Effector memory CD8-positive, alpha-beta T cell (primary cell): ENCODE measurements at regions not wholly inside any gene's neighbourhood (a gene's known extent, or its start where the extent isn't known, plus 50 kb on each side); places are given as distances from the start of the nearest gene placed in this dataset.
"Not testable (repeated sequence)": the region's sequence is repeated elsewhere in the genome, so short reads cannot be mapped to it uniquely, and the experiment has no call there.

Experiments used
- ATAC-seq: fragments of 150-1000 bp; cut with Tn5 transposase; replicated peaks from 2 replicates; pipeline ENCODE4 v1.10.0; 2021; ENCODE audit warnings: mild to moderate bottlenecking, moderate library complexity
- DNase-seq, 3 experiments: peaks; one replicate each; pipeline ENCODE4 v3.0.0; 2021
- H3K27ac Mint-ChIP-seq, 2 donors: one replicate each; pipeline ENCODE4 v1.8.0; 2022; ENCODE audit warnings: mild to moderate bottlenecking in 2 of 2, mixed read lengths in 2 of 2, moderate library complexity in 2 of 2
- H3K27me3 Mint-ChIP-seq, 2 donors: one replicate each; pipeline ENCODE4 v1.8.0; 2022; ENCODE audit warnings: mixed read lengths in 2 of 2
- H3K36me3 Mint-ChIP-seq: one replicate; pipeline ENCODE4 v1.8.0; 2022; ENCODE audit warnings: mild to moderate bottlenecking, moderate library complexity, mixed read lengths; ENCODE audit not compliant: insufficient read depth
- H3K4me1 Mint-ChIP-seq, 2 donors: one replicate each; pipeline ENCODE4 v1.8.0; 2022; ENCODE audit warnings: low read depth in 2 of 2, mixed read lengths in 2 of 2
- H3K4me3 Mint-ChIP-seq, 2 donors: one replicate each; pipeline ENCODE4 v1.8.0; 2022; ENCODE audit warnings: mild to moderate bottlenecking in 2 of 2, mixed read lengths in 2 of 2, moderate library complexity in 2 of 2
- H3K9me3 Mint-ChIP-seq, 2 donors: one replicate each; pipeline ENCODE4 v1.8.0; 2022; ENCODE audit warnings: mixed read lengths in 2 of 2

- DNase-seq: no peak
- no peak for ATAC-seq
- Mint-ChIP-seq H3K36me3 (peaks cover 3% of the 10 kb centered on the region), H3K9me3 (no peaks in the 10 kb centered on the region), H3K4me3 (no peak overlapping the region), H3K27me3 (no peaks in the 10 kb centered on the region), H3K4me1 (peaks cover 4 to 12% of the 10 kb centered on the region in 2 donors), H3K27ac (no peak overlapping the region)
Observed at GRCh38 chr16:29311461-29312344, 94.8 kb downstream of the NPIPB11 start.

DNA sequence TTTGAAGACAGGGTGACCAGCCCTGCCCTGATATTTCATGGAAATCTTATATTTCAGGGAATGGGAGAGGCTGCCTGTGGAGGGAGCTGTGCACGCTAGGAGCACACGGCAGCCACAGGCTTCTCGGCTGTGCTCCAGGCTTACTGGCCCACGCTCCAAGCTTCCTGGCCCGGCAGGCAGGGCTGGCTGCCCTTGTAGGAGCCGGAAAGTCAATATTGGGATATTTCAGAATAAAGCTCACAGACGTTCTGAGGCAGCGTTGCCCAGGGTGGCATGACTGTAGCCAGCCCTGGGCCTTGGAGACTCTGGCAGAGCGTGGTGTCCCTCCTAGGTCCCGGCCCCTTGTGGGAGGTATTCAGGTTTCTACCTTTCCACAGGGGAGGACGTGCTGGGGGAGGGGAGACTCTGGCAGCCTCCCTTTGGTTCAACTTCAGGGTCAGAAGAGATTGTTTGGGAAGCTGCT, 95.6 kb downstream of the NPIPB11 start:
- ATAC-seq: no peak
- no peak overlapping the region for H3K4me3 Mint-ChIP-seq
- no peak for DNase-seq

GRCh38 chr16:29310243-29310642, 96.3 kb downstream of the NPIPB11 start:
- not testable (repeated sequence) for H3K4me1 Mint-ChIP-seq, H3K36me3 Mint-ChIP-seq, H3K4me3 Mint-ChIP-seq, H3K27me3 Mint-ChIP-seq, ATAC-seq, DNase-seq, H3K9me3 Mint-ChIP-seq
- peak overlapping the region in 1 of 2 donors; percentile 57 for H3K27ac Mint-ChIP-seq

More for the DNA sequence above, 95.6 kb downstream of the NPIPB11 start:
- H3K27me3 Mint-ChIP-seq: no peaks in the 10 kb centered on the region
- H3K9me3 Mint-ChIP-seq: no peaks in the 10 kb centered on the region
- no peak overlapping the region for H3K27ac Mint-ChIP-seq
- H3K36me3 Mint-ChIP-seq: peaks cover 3% of the 10 kb centered on the region
- peaks cover 4 to 8% of the 10 kb centered on the region in 2 donors for H3K4me1 Mint-ChIP-seq

DNA sequence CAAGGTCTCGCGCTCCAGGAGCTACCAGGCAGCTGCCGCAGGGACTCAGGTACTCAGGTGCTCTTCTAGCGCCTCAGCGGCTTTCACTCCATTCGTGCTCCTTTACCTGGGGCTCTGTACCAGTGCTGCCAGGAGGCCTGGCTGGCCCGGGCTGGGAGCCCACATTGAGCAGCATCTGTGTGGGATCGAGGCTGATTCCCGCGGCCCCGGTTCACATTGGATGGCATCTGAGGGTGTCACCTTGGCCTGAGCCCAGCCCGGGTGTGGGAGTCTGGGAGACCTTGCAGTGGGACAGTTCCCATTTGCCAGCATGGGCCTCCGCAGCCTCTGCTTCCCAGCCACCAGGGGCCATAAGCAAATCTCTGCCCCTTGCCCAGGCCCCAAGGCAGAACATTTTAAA, 96.9 kb downstream of the NPIPB11 start:
- H3K27ac Mint-ChIP-seq, H3K36me3 Mint-ChIP-seq, H3K27me3 Mint-ChIP-seq, ATAC-seq, H3K9me3 Mint-ChIP-seq, DNase-seq, H3K4me3 Mint-ChIP-seq, H3K4me1 Mint-ChIP-seq: not testable (repeated sequence)

GRCh38 chr16:29308644-29309546, 97.6 kb downstream of the NPIPB11 start:
- H3K27ac Mint-ChIP-seq: no peak overlapping the region
- H3K36me3 Mint-ChIP-seq: peaks cover 3% of the 10 kb centered on the region
- DNase-seq (no peak), ATAC-seq (no peak)
- no peak overlapping the region for H3K4me3 Mint-ChIP-seq
- no peaks in the 10 kb centered on the region for H3K9me3 Mint-ChIP-seq
- no peaks in the 10 kb centered on the region for H3K27me3 Mint-ChIP-seq
- H3K4me1 Mint-ChIP-seq: peaks cover 4 to 8% of the 10 kb centered on the region in 2 donors

DNA sequence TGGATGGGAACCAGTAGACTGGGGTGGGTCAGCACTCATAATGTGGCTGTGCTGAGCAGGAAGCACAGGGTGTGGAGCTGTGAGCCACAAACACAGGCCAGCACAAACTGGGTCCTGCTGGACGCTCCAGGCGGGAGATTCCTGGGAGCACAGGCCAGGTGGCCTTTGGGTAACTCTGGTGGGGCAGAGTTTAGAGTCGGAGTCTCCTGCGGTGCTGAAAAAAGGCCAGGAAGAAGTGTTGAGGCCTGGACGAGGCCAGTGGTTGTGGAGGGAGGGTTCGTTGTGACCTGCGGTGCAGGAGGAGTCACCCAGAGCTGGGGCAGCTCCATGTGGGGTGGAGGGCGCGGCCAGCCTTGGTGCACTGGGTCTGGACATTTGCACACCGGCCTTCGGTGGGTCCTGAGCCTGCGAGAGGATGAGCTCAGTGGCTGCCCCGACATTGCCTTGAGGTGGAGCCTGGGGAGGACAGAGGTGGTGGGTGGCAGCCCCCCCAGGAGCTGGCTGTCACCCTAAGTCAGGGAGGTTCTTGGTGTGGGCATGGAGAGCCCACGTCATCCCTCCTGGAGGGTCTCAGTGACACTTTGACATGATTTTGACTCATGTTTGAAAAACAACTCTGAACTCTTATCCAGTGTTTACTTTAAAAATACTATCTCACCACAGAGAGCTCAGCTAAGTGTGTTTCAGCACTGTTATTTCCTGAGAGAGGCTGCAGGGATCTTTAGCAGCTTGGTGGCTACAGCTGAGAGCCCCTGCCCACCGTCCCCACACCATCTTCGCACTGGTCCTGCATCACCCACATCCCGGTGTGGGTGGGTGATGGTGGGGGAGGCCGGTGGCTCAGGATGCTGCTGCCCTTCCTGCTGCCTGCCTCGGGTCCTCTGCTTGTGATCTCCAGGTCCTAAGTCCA, 98.7 kb downstream of the NPIPB11 start:
- no peaks in the 10 kb centered on the region for H3K9me3 Mint-ChIP-seq
- no peak overlapping the region for H3K4me3 Mint-ChIP-seq
- peaks cover 4 to 8% of the 10 kb centered on the region in 2 donors for H3K4me1 Mint-ChIP-seq
- peaks cover 1% of the 10 kb centered on the region for H3K36me3 Mint-ChIP-seq
- H3K27me3 Mint-ChIP-seq: no peaks in the 10 kb centered on the region
- DNase-seq: no peak
- no peak for ATAC-seq
- H3K27ac Mint-ChIP-seq: peak overlapping the region in 1 of 2 donors; percentile 60

DNA sequence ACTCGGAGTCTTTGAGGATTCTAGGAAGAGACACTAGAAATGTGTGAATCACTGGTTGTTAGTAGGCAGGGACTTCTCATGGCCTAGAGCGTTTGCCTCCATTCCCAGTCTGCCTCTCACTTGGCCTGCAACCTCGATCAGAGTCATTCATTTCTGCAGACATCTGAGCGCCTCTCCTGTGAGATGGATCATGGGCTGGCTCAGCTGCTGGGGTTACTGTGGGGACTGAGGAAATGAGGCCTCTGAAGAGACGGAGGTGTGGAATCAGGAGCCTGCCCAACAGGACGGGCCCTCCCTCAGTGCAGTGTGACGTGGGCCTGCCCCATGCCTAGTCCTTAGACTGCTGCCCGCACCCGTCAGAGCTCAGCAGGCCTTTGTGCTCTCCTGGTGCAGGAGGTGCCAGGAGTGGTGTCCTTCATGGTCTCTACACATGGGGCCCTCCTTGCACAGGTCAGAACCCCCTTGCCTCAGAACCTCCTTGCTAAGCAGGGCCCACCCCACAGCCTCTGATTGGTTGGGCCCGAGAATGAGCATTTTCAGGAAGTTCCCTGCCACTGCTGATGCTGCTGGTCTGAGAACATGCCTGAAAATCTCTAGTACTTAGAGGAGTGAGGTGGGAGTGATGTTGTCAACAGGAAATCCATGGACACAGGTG, 99.4 kb downstream of the NPIPB11 start:
- Mint-ChIP-seq H3K27ac (peak overlapping the region in 1 of 2 donors; percentile 60), H3K27me3 (no peaks in the 10 kb centered on the region), H3K36me3 (no peaks in the 10 kb centered on the region), H3K4me1 (peaks cover 4 to 8% of the 10 kb centered on the region in 2 donors), H3K9me3 (no peaks in the 10 kb centered on the region), H3K4me3 (no peak overlapping the region)
- DNase-seq (no peak), ATAC-seq (no peak)

- DNase-seq (no peak), ATAC-seq (no peak)
- Mint-ChIP-seq H3K4me1 (peaks cover 4 to 8% of the 10 kb centered on the region in 2 donors), H3K27me3 (no peaks in the 10 kb centered on the region), H3K27ac (no peak overlapping the region), H3K36me3 (no peaks in the 10 kb centered on the region), H3K9me3 (no peaks in the 10 kb centered on the region), H3K4me3 (no peak overlapping the region)
Observed at GRCh38 chr16:29306201-29306600, 100.3 kb downstream of the NPIPB11 start.

GRCh38 chr16:29305018-29305417, 101.5 kb downstream of the NPIPB11 start:
- not testable (repeated sequence) for H3K36me3 Mint-ChIP-seq, DNase-seq, H3K4me1 Mint-ChIP-seq, H3K4me3 Mint-ChIP-seq, H3K9me3 Mint-ChIP-seq, H3K27me3 Mint-ChIP-seq, H3K27ac Mint-ChIP-seq, ATAC-seq

DNA sequence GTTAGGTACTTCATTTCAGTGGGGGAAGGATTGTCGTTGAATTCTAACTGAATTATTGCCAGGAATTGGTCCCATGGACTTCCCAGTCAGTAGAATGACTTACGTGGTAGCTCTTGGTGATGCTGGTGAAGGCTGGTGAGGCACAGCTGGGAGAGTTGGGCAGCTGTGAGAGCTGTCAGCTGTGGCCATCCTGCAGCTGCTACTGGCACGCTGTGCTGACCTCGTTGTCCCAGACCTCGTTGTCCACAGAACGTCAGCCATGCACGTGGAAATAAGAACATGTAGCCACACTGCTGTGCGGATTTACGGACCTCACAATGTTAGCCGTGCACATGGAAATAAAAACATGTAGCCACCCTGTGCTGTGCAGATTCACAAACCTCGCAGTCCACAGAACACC, 102.3 kb downstream of the NPIPB11 start:
- Mint-ChIP-seq H3K9me3 (no peaks in the 10 kb centered on the region), H3K27ac (no peak overlapping the region), H3K27me3 (no peaks in the 10 kb centered on the region), H3K4me1 (peaks cover 6 to 8% of the 10 kb centered on the region in 2 donors), H3K4me3 (no peak overlapping the region), H3K36me3 (no peaks in the 10 kb centered on the region)
- no peak for ATAC-seq
- DNase-seq: no peak

DNA sequence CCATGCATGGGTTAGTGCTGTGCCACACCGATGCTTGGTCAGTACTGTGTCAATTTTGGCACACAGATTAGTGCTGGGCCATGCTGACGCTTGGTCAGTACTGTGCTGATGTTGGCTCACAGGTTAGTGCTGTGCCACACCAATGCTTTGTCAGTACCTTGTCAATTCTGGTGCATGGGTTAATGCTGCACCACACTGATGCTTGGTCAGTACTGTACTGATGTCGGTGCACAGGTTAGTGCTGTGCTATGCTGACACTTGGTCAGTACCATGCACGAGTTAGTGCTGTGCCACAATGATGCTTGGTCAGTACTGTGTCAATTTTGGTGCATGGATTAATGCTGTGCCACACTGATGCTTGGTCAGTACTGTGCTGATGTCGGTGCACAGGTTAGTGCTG, 103.0 kb downstream of the NPIPB11 start:
- no peak for DNase-seq
- ATAC-seq: no peak
- no peaks in the 10 kb centered on the region for H3K27me3 Mint-ChIP-seq
- H3K4me3 Mint-ChIP-seq: no peak overlapping the region
- no peaks in the 10 kb centered on the region for H3K9me3 Mint-ChIP-seq
- no peaks in the 10 kb centered on the region for H3K36me3 Mint-ChIP-seq
- no peak overlapping the region for H3K27ac Mint-ChIP-seq
- peaks cover 6 to 8% of the 10 kb centered on the region in 2 donors for H3K4me1 Mint-ChIP-seq

GRCh38 chr16:29302976-29303375, 103.5 kb downstream of the NPIPB11 start:
- Mint-ChIP-seq H3K4me3 (no peak overlapping the region), H3K27me3 (no peaks in the 10 kb centered on the region), H3K9me3 (no peaks in the 10 kb centered on the region), H3K36me3 (no peaks in the 10 kb centered on the region), H3K27ac (no peak overlapping the region), H3K4me1 (peaks cover 6 to 7% of the 10 kb centered on the region in 2 donors)
- ATAC-seq: no peak
- DNase-seq: no peak
